Fibroblast of lung (primary cell): ENCODE measurements at regions not wholly inside any gene's neighbourhood (a gene's known extent, or its start where the extent isn't known, plus 50 kb on each side); places are given as distances from the start of the nearest gene placed in this dataset.

Experiments used
- CTCF ChIP-seq, 2 donors: IDR thresholded peaks in 1 of 2; conservative IDR thresholded peaks in 1 of 2; 1 replicate in 1 of 2; 2 replicates in 1 of 2; pipeline ENCODE4 v1.5.1; 2011 to 2012; ENCODE audit warnings: low read length in 2 of 2, control low read depth in 1 of 2, inconsistent platforms in 1 of 2, low read depth in 1 of 2, mild to moderate bottlenecking in 1 of 2
- EZH2 ChIP-seq: IDR thresholded peaks from 2 replicates; pipeline ENCODE4 v1.5.1; 2012; ENCODE audit warnings: low read length, control low read depth, mild to moderate bottlenecking; ENCODE audit errors: missing control alignments

GRCh38 chr20:60210779-60211617, 252.8 kb downstream of the CDH26 start:
- TF ChIP-seq CTCF (conservative IDR thresholded peaks at IDR 0.05 in 1 of 2, IDR thresholded peaks at IDR 0.05 in 1 of 2; ENCODE audit: low read depth in 1 of 2, low read length in 2 of 2): peak; percentile 92 to 96
- no peak for TF ChIP-seq EZH2
